ENCODE measurements at regions not wholly inside any gene's neighbourhood (a gene's known extent, or its start where the extent isn't known, plus 50 kb on each side); places are given as distances from the start of the nearest gene placed in this dataset.
"Not testable (repeated sequence)": the region's sequence is repeated elsewhere in the genome, so short reads cannot be mapped to it uniquely, and the experiment has no call there.

DNA sequence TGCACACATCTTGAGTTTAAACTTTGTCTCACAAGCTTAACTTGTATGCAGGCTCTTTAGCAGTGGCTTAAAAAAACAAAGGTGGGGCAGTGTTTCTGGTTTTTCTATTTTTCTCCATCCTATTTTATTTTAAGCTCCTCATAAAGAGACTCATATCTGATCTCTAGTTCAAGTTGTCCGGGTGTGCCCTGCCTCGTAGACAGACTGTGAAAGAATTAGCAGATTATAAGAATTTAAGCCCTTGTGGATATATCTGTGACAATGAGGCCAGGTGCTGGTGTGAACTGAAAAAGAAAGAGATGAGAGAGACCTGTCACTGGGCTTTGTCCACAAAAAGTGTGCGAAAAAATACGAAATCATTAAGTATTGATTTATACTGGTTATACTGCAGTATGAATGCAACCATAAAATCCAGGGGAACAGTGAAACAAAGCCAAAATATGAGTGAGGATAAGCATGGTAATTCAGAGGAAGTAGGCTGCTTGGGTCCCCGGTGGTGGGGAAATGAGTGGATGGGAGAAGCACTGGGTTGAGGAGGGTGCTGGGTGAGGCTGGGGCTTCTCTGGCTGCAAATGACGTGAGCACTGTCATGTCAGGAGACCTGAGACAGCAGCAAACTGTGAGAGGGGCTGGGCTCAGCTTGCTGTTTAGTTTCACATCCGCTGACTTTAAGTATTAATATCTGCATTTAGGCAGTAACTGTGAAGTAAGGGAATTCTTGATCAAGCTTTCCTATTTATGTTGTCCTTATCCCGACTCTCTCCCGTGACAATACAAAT, 179.7 kb upstream of the ANKRD55 start:
- DNase-seq = no peak

GRCh38 chr5:56410696-56411095, 177.6 kb upstream of the ANKRD55 start:
- DNase-seq = no peak

GRCh38 chr5:56409331-56410190, 176.4 kb upstream of the ANKRD55 start:
- no peak for DNase-seq

- no peak for DNase-seq
Measured at GRCh38 chr5:56406838-56407237, 173.7 kb upstream of the ANKRD55 start.

DNA sequence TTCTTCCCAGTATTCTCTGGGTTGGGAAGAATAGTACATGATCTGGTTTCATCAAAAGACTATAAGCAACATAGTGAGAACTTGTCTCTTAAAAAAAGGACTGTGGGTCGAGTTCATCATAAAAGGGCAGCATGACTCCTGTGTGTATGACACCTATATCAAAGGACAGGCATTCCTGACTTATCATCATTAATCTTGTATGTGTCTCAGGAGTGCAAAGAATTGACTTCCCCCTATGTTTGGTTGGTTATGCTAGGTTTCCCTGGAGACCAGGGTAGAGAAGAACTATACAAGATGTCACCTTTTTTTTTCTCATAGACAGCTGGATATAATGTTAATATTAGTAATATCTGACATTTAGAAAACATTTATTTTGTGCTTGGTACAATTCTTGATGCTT, 173.1 kb upstream of the ANKRD55 start:
- no peak for DNase-seq

DNA sequence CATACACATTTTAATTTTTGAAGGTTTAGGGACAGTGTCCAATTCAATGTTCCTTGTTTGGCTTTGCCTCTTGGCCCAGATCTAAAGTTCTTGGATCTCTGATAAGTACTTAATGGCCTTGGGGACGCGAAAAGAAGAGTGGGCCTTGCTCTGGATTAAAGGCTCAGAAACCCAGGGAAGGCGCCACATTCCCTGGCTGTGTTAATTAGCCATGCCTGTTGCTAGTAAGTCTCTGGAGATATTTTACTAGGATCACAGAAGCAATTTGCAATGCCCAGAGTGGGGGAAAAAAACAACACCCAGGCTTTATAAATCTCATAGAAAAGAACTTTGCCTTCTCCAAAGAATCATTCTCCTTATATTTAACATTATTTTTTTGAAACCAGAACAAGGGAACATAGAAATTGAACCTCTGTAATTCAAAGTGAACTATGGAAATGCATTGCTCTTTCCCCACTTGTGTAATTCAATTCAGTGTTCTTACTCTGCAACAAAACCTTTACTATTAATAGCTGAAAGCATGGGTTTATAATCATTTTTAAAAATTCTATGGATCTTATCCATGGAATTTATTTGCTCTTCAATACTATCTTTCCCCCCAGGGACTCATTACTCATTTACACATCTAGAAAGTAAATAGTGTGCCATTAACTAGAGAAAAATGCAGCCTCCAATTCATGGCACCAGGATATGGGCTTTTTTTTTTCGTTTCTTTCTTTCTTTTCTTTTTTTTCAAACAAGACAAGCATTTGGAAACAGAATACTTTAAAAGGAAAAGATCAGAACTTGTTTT, 172.2 kb upstream of the ANKRD55 start:
- DNase-seq = no peak

GRCh38 chr5:56402266-56403220, 169.4 kb upstream of the ANKRD55 start:
- DNase-seq = no peak

DNA sequence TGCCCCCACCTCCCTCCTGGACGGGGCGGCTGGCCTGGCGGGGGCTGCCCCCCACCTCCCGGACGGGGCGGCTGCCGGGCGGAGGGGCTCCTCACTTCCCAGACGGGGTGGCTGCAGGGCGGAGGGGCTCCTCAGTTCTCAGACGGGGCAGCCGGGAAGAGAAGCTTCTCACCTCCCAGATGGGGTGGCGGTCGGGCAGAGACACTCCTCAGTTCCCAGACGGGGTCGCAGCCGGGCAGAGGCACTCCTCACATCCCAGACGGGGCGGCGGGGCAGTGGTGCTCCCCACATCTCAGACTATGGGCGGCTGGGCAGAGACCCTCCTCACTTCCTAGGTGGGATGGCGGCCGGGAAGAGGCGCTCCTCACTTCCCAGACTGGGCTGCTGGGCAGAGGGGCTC, 164.7 kb upstream of the ANKRD55 start:
- not testable (repeated sequence) for DNase-seq

GRCh38 chr5:56396634-56397033, 163.5 kb upstream of the ANKRD55 start:
- no peak for DNase-seq

DNA sequence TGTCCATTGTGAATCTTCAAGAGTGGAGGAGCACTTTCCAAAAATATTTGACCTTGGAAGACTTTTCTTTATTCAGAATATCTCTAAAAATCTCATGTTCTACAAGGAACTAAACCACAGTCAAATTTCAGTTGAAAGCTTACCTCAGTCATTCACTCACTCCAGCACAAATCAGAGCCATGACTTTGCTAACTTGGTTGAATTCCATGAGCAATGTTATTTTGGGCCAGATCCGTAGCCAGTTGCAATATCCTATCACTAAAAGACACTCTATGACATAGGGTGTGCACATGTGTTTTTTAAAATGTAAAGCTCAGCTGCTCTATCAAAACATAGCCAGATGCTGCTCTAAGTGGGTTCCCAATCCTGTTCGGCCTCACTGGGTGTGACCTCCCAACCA, 156.1 kb upstream of the ANKRD55 start:
- no peak for DNase-seq

- DNase-seq = no peak
Measured at GRCh38 chr5:56388229-56388985, 155.3 kb upstream of the ANKRD55 start.

DNA sequence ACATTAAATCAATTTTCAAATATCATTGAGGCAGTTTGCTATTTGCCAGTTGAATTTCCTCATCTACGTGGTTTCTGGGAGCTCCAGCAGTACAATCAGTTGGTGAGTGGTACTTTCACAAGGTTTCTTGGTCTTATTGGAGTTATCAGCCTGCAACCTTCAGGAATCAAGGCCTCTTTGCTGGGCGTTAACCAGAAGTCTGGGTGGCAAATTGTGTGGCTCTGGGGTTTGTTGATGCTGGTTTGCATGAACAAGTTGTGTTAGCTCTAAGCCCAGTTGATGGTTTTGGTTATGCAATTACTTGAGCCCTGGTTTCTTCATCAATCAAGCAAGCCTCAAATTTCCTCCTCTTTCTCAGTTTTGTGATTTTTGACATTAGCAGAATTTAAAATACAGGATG, 152.9 kb upstream of the ANKRD55 start:
- DNase-seq = no peak

DNA sequence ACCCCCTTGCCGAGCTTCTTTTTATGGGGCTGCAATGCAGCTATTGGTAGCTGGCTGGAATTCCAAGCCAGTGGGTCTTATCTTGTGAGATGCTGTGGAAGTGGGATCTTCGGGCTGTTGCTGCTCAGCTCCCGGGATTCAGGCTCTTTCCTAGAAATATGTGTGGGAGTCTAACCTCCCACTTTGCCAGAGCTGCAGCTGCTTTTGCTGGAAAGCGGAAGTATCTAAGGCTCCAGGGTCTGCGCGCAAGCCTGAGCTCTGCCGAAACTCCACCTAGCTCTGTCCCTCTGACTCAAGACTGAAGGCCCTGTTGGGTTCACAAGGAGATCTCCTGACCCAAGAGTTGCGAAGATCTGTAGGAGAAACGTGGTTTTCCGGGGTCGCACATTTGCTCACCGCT, 151.1 kb upstream of the ANKRD55 start:
- DNase-seq = no peak

DNA sequence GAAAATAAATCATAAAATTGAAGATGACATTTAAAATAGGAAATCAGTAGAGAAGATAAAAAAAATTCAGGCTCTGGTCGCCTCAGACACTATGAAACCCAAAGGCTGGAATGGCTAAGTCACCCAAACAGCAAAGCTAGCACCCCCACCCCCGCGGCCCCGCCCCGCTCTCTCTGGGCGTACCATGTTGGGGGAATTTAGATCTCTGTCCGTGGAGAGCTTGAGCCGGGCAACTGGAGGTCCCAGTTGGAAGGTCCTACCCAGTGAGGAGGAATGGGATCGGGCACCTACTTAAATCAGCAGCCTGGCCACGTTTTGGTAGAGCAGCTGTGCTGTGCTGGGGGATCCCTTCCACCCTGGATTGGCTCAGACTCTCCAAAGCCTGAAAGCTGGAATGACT, 150.6 kb upstream of the ANKRD55 start:
- DNase-seq = no peak

GRCh38 chr5:56382896-56383295, 149.8 kb upstream of the ANKRD55 start:
- DNase-seq = no peak

DNA sequence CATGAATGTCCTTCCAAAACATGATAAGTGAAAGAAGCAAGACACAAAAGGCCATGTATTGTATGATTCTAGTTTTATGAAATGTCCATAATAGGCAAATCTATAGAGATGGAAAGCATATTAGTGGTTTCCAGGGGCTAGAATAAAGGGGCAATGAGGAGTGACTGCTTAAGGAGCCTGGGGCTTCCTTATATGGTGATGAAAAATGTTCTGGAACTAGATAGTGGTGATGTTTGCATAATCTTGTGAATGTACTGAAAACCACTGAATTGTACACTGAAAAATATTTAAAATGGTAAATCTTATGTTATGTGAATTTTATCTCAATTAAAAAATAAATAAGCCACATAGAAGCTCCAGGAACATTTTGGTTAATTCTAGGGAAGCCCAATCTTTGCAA, 144.4 kb upstream of the ANKRD55 start:
- DNase-seq = no peak

DNA sequence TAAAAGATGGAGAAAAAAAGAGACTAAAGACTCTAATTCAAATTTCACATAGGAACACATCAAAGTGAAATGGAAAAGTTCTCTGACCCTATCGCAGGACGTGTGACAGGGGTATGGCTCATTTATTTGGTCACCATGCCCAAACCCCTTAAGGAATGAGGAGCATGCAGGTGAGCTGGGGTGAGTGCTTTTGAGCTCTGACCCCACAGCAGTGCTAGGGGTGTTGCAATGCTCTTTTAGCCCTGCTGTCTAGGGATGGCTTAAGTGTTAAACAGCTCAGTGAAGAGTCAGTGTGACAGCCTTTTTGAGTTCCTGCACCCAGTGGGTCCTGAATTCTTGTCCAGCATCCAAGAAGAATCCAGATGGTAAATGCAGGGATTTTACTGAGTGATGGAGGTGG, 143.0 kb upstream of the ANKRD55 start:
- DNase-seq = no peak

DNA sequence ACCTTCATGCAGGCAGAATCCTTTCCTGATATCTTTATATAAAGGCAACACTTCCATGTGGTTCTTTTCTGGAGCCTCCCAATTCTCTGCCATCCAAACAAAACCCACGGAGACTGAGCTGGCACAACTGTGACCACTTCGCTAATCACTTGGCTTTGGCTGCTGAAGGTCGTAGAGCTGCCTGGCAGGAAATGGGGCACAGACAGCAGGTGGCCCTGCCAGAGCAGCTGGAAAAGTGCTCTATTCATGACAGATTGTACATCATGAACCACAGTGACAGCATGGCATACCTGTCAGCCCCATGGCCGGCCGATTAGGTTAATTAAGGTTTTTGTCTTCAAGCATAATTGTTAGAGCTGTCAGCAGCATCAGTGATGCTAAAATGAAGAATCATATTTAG, 141.9 kb upstream of the ANKRD55 start:
- DNase-seq = peak; percentile 1

- not testable (repeated sequence) for DNase-seq
Measured at GRCh38 chr5:56372491-56372890, 139.4 kb upstream of the ANKRD55 start.

- DNase-seq = no peak
Measured at GRCh38 chr5:56369361-56369811, 136.3 kb upstream of the ANKRD55 start.

DNA sequence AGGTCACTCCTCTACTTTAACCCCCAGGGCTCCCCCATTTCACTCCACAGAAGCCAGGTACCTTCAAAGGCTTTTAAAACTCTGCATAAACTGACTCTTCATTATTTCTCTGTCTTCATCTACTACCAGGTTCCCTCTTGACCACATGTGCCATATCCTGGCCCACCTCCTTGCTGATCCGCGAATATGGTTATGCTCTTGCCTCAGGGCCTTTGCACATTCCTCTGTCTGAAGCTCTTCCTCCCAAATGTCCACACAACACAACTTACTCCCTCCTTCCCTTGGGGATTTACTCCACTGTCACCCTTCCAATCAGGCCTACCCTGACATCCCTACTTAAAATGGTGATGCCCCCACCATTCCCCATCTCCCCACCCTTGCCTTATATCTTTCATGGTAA, 134.6 kb upstream of the ANKRD55 start:
- DNase-seq = no peak

Data from NCI-H345 (cell line).